Right atrium auricular region (tissue), 2 donors: ENCODE measurements at regions not wholly inside any gene's neighbourhood (a gene's known extent, or its start where the extent isn't known, plus 50 kb on each side); places are given as distances from the start of the nearest gene placed in this dataset.

Experiments
- DNase-seq: peaks from one replicate; pipeline ENCODE4 v3.0.0-alpha.2; 2019; ENCODE audit warnings: low spot score
- H3K27ac ChIP-seq, 2 donors: fragments of 200-600 bp; sonication (generic); 1 replicate in 1 of 2; 2 replicates in 1 of 2; pipeline ENCODE4 v1.5.1; 2016 to 2019
- H3K27me3 ChIP-seq, 2 donors: fragments of 200-600 bp; sonication (generic); one replicate each; pipeline versions ENCODE4 v1.5.1 to v1.6.0; 2017 to 2019
- H3K36me3 ChIP-seq: fragments of 200-600 bp; sonication (generic); one replicate; pipeline ENCODE4 v1.5.1; 2016
- H3K4me1 ChIP-seq, 2 donors: fragments of 200-600 bp; sonication (generic); one replicate each; pipeline versions ENCODE4 v1.5.1 to v1.6.0; 2017 to 2019
- H3K4me3 ChIP-seq, 2 donors: fragments of 200-600 bp; sonication (generic); 1 replicate in 1 of 2; 2 replicates in 1 of 2; pipeline ENCODE4 v1.5.1; 2017 to 2019; ENCODE audit warnings: mild to moderate bottlenecking in 1 of 2, moderate library complexity in 1 of 2
- H3K9me3 ChIP-seq, 2 donors: fragments of 200-600 bp; sonication (generic); one replicate each; pipeline ENCODE4 v1.5.1; 2019
- TF ChIP-seq, protein P1 (sequence below), 2 donors: fragments of 200-600 bp; sonication (generic); IDR thresholded peaks; one replicate each; pipeline ENCODE4 v1.5.1; 2019; ENCODE audit warnings: antibody characterized with exemption in 2 of 2

DNA sequence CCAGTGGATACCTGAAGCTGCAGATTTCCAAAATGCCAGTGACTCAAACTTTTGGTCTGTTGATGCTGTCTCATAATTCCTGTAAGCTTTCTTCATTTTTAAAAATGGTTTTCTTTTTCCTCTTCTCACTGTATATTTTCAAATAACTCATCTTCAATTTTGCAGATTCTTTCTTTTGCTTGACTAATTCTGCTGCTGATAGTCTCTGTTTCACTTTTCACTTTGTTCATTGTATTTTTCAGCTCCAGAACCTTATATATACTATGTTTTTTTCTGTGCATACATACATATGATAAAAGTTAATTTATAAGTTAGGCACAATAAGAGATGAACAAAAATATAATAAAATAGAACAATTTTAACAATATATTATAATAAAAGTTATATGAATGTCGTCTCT lies 237.7 kb upstream of the GPRIN3 start:
- Histone ChIP-seq H3K4me3 (no peak overlapping the region), H3K27me3 (no peaks in the 10 kb centered on the region), H3K36me3 (no peaks in the 10 kb centered on the region), H3K4me1 (no peaks in the 10 kb centered on the region), H3K9me3 (peaks cover 0 to 21% of the 10 kb centered on the region in 2 donors), H3K27ac (no peak overlapping the region)
- DNase-seq = no peak
- TF ChIP-seq, protein P1, sequence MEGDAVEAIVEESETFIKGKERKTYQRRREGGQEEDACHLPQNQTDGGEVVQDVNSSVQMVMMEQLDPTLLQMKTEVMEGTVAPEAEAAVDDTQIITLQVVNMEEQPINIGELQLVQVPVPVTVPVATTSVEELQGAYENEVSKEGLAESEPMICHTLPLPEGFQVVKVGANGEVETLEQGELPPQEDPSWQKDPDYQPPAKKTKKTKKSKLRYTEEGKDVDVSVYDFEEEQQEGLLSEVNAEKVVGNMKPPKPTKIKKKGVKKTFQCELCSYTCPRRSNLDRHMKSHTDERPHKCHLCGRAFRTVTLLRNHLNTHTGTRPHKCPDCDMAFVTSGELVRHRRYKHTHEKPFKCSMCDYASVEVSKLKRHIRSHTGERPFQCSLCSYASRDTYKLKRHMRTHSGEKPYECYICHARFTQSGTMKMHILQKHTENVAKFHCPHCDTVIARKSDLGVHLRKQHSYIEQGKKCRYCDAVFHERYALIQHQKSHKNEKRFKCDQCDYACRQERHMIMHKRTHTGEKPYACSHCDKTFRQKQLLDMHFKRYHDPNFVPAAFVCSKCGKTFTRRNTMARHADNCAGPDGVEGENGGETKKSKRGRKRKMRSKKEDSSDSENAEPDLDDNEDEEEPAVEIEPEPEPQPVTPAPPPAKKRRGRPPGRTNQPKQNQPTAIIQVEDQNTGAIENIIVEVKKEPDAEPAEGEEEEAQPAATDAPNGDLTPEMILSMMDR (IDR thresholded peaks at IDR 0.05) = no peak

DNA sequence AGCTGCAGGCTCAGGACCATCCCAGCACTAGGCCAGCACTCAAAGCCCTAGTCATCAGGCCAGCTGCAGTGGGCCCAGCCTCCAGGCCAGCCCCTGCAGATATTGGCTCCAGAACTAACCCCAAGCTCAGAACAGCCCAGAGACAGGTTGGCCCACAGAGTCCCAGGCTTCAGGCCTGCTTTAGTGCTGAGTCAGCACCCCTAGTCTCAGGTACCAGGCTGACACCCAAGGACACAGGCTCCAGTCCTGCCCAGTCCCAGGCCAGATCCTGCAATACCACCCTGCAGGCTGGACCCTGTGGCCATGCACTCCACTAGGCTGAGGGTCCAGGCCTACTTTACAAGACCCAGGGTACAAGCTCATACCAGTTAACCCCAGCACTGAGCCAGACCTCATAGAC lies 234.4 kb upstream of the GPRIN3 start:
- TF ChIP-seq, protein P1 (IDR thresholded peaks at IDR 0.05) = no peak
- Histone ChIP-seq H3K27ac (no peak overlapping the region), H3K36me3 (no peaks in the 10 kb centered on the region), H3K27me3 (no peaks in the 10 kb centered on the region), H3K9me3 (peaks cover 0 to 21% of the 10 kb centered on the region in 2 donors), H3K4me1 (no peaks in the 10 kb centered on the region), H3K4me3 (no peak overlapping the region)
- DNase-seq = no peak

DNA sequence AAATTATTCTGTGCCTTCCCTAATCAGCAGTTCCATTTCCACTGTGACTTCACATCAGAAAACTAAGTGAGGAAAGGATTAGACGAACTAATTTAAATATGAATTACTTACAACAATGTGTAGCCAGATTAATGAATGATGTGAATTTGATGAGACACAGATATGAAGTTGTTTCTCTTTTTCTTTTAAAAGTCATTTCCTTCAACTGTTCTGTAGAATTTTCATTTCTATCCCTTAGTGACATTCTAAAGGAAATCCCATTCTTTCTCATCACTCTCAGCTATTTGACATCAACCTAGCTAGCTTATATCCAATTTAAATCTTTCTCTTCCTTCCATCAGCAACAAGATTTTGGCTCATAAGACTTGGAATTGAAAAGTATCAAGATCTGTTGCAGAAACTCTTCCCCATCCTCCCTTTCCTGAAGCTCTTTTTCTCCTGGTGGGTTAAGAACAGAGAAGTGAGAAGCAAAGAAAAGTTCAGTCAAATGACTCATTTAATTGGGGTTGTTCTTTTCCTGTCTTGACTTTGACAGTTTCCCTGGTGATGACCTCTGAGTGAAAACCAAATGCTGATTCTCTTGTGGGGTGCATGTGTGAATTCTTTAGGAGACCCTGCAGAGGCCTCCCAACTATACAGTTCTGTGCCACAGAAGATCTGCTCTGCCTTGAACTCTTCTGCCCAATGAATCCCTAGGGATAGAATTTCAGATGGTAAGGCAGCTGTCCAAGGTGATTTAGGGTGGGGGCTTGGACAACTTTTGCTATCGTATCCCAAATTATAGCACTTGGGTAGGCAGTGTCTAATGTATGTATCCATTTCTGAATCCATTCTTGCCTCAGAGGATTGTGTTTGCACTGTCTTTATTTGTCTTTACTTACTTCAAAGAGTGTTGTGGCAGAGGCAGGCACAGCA lies 232.5 kb upstream of the GPRIN3 start:
- TF ChIP-seq, protein P1 (IDR thresholded peaks at IDR 0.05) = no peak
- no peak for DNase-seq
- H3K36me3 ChIP-seq = no peaks in the 10 kb centered on the region

DNA sequence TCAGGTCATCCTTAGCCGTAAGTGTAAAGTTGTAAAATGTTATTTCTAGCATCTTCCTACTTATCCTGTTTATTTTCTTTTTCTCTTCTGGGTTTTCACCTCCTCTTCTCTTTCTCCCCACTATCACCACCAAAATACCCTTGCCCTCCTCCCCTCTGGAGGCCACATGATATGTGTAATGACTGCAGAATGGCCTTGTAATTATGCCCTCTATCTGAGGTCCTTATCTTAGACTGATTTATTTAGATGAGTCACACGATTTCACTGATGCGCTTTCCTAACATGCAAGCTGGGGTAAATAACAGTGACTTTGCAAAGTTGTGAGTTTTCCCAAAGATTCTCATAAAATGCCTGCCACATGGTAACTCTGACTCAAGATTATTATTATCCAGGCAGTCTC lies 231.8 kb upstream of the GPRIN3 start:
- Histone ChIP-seq H3K4me3 (no peak overlapping the region), H3K9me3 (peaks cover 0 to 10% of the 10 kb centered on the region in 2 donors), H3K4me1 (no peaks in the 10 kb centered on the region), H3K27ac (no peak overlapping the region), H3K27me3 (no peaks in the 10 kb centered on the region), H3K36me3 (no peaks in the 10 kb centered on the region)
- DNase-seq = no peak
- TF ChIP-seq, protein P1 (IDR thresholded peaks at IDR 0.05) = no peak

More for the DNA sequence above, 232.5 kb upstream of the GPRIN3 start:
- Histone ChIP-seq H3K27ac (no peak overlapping the region), H3K9me3 (peaks cover 0 to 16% of the 10 kb centered on the region in 2 donors), H3K4me1 (no peaks in the 10 kb centered on the region), H3K4me3 (no peak overlapping the region), H3K27me3 (no peaks in the 10 kb centered on the region)

DNA sequence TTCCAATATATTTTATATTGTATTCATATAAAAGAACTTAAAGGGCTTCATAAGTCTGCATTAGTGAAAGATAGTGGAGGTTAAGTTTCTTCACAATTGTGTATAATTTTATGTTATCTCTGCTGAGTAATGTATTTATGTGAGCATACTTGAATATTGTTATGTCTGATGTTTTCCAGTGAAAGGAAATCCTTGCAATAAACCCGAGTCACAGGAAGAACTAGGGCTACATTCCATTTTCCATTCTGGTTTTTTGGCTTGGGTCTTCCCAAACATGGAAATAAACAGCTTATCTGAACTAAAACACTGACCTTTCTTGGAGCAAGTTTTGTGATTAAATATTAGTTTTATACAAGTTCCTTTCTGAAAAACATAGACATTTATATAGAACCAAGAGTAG lies 231.3 kb upstream of the GPRIN3 start:
- TF ChIP-seq, protein P1 (IDR thresholded peaks at IDR 0.05) = no peak

More for the DNA sequence above, 231.3 kb upstream of the GPRIN3 start:
- no peak for DNase-seq
- peaks cover 0 to 8% of the 10 kb centered on the region in 2 donors for H3K9me3 ChIP-seq
- no peaks in the 10 kb centered on the region for H3K27me3 ChIP-seq
- H3K36me3 ChIP-seq = no peaks in the 10 kb centered on the region
- no peak overlapping the region for H3K4me3 ChIP-seq
- H3K4me1 ChIP-seq = no peaks in the 10 kb centered on the region
- H3K27ac ChIP-seq = no peak overlapping the region
